Activated CD8-positive, alpha-beta memory T cell treated with anti-CD3 and anti-CD28 coated beads, Interleukin-2, amount 50 U/mL, for 24 hours (primary cell): ENCODE measurements at regions not wholly inside any gene's neighbourhood (a gene's known extent, or its start where the extent isn't known, plus 50 kb on each side); places are given as distances from the start of the nearest gene placed in this dataset.

ENCODE experiments used
- DNase-seq: peaks from one replicate; pipeline ENCODE4 v3.0.0-alpha.2; 2020; ENCODE audit errors: extremely low read depth

- no peak for DNase-seq
These were observed 271.8 kb downstream of the MTX2 start for GRCh38 chr2:176540995-176541394.

- DNase-seq, result no peak
These were observed 273.2 kb downstream of the MTX2 start for GRCh38 chr2:176542476-176542875.

GRCh38 chr2:176544557-176544956 lies 275.3 kb downstream of the MTX2 start:
- DNase-seq, result no peak

GRCh38 chr2:176544991-176545956 lies 276.0 kb downstream of the MTX2 start:
- no peak for DNase-seq

GRCh38 chr2:176546550-176546949 lies 277.3 kb downstream of the MTX2 start:
- DNase-seq, result no peak

- no peak for DNase-seq
These were observed 283.4 kb downstream of the MTX2 start for GRCh38 chr2:176552501-176553135.

GRCh38 chr2:176553685-176554100 lies 284.5 kb downstream of the MTX2 start:
- peak; percentile 4 for DNase-seq

GRCh38 chr2:176554101-176555048 lies 285.1 kb downstream of the MTX2 start:
- DNase-seq, result no peak

GRCh38 chr2:176555112-176555511 lies 285.9 kb downstream of the MTX2 start:
- no peak for DNase-seq

GRCh38 chr2:176555781-176556180 lies 286.5 kb downstream of the MTX2 start:
- DNase-seq, result no peak

GRCh38 chr2:176556373-176556772 lies 287.1 kb downstream of the MTX2 start:
- DNase-seq, result no peak

GRCh38 chr2:176557821-176558220 lies 288.6 kb downstream of the MTX2 start:
- no peak for DNase-seq

GRCh38 chr2:176558574-176559140 lies 289.4 kb downstream of the MTX2 start:
- DNase-seq, result no peak

- no peak for DNase-seq
These were observed 291.1 kb downstream of the MTX2 start for GRCh38 chr2:176560296-176560695.

GRCh38 chr2:176561706-176562105 lies 292.5 kb downstream of the MTX2 start:
- DNase-seq, result no peak

GRCh38 chr2:176562359-176563078 lies 293.3 kb downstream of the MTX2 start:
- no peak for DNase-seq

GRCh38 chr2:176565641-176566323 lies 296.5 kb downstream of the MTX2 start:
- DNase-seq, result no peak

GRCh38 chr2:176566496-176566895 lies 297.3 kb downstream of the MTX2 start:
- DNase-seq, result no peak

GRCh38 chr2:176566961-176567360 lies 297.7 kb downstream of the MTX2 start:
- DNase-seq, result no peak

GRCh38 chr2:176567361-176567760 lies 298.1 kb downstream of the MTX2 start:
- no peak for DNase-seq
